B cell (primary cell): ENCODE measurements at regions not wholly inside any gene's neighbourhood (a gene's known extent, or its start where the extent isn't known, plus 50 kb on each side); places are given as distances from the start of the nearest gene placed in this dataset.

Experiments used
- EZH2 ChIP-seq: IDR thresholded peaks from 2 replicates; pipeline ENCODE4 v1.6.1; 2012; ENCODE audit warnings: borderline replicate concordance, low read depth, mild to moderate bottlenecking, moderate library complexity, low read length; ENCODE audit not compliant: insufficient read depth, poor library complexity, severe bottlenecking
- TF ChIP-seq, protein P1 (sequence below): fragments of 200-600 bp; IDR thresholded peaks from one replicate; pipeline ENCODE4 v1.8.0; 2022; ENCODE audit warnings: antibody characterized with exemption, mild to moderate bottlenecking

- TF ChIP-seq, protein P1, sequence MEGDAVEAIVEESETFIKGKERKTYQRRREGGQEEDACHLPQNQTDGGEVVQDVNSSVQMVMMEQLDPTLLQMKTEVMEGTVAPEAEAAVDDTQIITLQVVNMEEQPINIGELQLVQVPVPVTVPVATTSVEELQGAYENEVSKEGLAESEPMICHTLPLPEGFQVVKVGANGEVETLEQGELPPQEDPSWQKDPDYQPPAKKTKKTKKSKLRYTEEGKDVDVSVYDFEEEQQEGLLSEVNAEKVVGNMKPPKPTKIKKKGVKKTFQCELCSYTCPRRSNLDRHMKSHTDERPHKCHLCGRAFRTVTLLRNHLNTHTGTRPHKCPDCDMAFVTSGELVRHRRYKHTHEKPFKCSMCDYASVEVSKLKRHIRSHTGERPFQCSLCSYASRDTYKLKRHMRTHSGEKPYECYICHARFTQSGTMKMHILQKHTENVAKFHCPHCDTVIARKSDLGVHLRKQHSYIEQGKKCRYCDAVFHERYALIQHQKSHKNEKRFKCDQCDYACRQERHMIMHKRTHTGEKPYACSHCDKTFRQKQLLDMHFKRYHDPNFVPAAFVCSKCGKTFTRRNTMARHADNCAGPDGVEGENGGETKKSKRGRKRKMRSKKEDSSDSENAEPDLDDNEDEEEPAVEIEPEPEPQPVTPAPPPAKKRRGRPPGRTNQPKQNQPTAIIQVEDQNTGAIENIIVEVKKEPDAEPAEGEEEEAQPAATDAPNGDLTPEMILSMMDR = no peak
- no peak for TF ChIP-seq EZH2
These were observed 432.9 kb upstream of the PCDH9 start for GRCh38 chr13:67662997-67663396.
